Gastroesophageal sphincter (tissue), 3 donors: ENCODE measurements at regions not wholly inside any gene's neighbourhood (a gene's known extent, or its start where the extent isn't known, plus 50 kb on each side); places are given as distances from the start of the nearest gene placed in this dataset.

Experiments
- POLR2A ChIP-seq, 2 donors: fragments of 450-650 bp; IDR thresholded peaks; one replicate each; pipeline ENCODE4 v1.6.1; 2017; ENCODE audit warnings: antibody characterized with exemption in 2 of 2, mild to moderate bottlenecking in 2 of 2, moderate library complexity in 1 of 2
- POLR2AphosphoS5 ChIP-seq: sonication (generic); formaldehyde crosslinking; IDR thresholded peaks from one replicate; pipeline ENCODE4 v1.6.1; 2017; ENCODE audit warnings: antibody characterized with exemption
- TF ChIP-seq, protein P1 (sequence below), 4 experiments: fragments of 200-600 bp in 2 of 4; fragments of 450-650 bp in 2 of 4; sonication (generic) in 1 of 4; IDR thresholded peaks; one replicate each; pipeline ENCODE4 v1.5.1; 2017 to 2019; ENCODE audit warnings: antibody characterized with exemption in 4 of 4, mild to moderate bottlenecking in 2 of 4, moderate library complexity in 2 of 4

DNA sequence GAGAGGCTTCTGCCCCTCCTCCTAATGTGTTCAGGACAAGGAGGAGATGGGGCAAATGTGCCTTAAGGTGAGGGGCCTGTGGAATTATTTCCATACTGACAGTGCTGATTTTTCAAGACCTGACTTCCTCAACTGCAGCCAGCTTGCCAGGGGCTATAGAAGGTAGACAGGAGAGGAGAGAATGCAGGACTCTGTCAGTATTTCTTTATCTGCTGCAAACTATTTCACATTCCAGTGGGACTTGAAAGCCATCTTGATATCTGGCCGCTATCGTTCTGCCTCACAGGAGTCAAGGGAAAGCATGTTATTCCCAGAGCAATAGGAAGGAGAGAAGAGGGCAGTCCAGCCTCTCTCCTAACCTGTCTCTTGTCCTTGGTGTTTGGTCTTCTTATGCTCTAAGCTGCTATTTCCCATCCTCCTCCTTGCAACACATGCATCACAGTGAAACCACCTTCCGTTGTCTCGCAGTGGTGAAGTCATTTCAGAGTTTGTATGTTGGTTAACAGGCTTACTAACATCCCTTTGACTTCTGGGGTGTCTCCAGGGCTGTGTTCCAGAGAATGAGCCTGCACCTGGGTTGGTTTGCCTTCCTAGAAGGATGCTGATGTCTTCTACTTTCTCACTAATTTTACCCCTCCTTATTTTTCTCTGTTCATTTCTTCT is 95.1 kb upstream of the MRPS22 start:
- TF ChIP-seq, protein P1, sequence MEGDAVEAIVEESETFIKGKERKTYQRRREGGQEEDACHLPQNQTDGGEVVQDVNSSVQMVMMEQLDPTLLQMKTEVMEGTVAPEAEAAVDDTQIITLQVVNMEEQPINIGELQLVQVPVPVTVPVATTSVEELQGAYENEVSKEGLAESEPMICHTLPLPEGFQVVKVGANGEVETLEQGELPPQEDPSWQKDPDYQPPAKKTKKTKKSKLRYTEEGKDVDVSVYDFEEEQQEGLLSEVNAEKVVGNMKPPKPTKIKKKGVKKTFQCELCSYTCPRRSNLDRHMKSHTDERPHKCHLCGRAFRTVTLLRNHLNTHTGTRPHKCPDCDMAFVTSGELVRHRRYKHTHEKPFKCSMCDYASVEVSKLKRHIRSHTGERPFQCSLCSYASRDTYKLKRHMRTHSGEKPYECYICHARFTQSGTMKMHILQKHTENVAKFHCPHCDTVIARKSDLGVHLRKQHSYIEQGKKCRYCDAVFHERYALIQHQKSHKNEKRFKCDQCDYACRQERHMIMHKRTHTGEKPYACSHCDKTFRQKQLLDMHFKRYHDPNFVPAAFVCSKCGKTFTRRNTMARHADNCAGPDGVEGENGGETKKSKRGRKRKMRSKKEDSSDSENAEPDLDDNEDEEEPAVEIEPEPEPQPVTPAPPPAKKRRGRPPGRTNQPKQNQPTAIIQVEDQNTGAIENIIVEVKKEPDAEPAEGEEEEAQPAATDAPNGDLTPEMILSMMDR (IDR thresholded peaks at IDR 0.05): no peak
- TF ChIP-seq POLR2A (IDR thresholded peaks at IDR 0.05): no peak
- no peak for TF ChIP-seq POLR2AphosphoS5
